WERI-Rb-1 (cell line): ENCODE measurements at regions not wholly inside any gene's neighbourhood (a gene's known extent, or its start where the extent isn't known, plus 50 kb on each side); places are given as distances from the start of the nearest gene placed in this dataset.

Experiments used
- DNase-seq: peaks from one replicate; pipeline ENCODE4 v3.0.0-alpha.2; 2020
- H3K27ac ChIP-seq: fragments of 250-450 bp; sonication (Bioruptor Pico); 2 replicates; pipeline ENCODE4 v1.5.1; 2020; ENCODE audit warnings: mild to moderate bottlenecking, moderate library complexity
- H3K27me3 ChIP-seq: fragments of 250-450 bp; sonication (Bioruptor Pico); 2 replicates; pipeline ENCODE4 v1.5.1; 2021; ENCODE audit warnings: mild to moderate bottlenecking, low read depth, moderate library complexity; ENCODE audit not compliant: insufficient read depth, severe bottlenecking
- H3K36me3 ChIP-seq: fragments of 250-450 bp; sonication (Bioruptor Pico); 2 replicates; pipeline ENCODE4 v1.5.1; 2020; ENCODE audit warnings: mild to moderate bottlenecking, moderate library complexity
- H3K4me3 ChIP-seq: 2 replicates; pipeline ENCODE4 v1.5.1; 2011; ENCODE audit warnings: low read depth, mild to moderate bottlenecking, control low read depth, low read length
- H3K9me3 ChIP-seq: fragments of 250-450 bp; sonication (Bioruptor Pico); 2 replicates; pipeline ENCODE4 v1.5.1; 2021; ENCODE audit warnings: mild to moderate bottlenecking, moderate library complexity; ENCODE audit not compliant: severe bottlenecking
- CTCF ChIP-seq: IDR thresholded peaks from 2 replicates; pipeline ENCODE4 v1.5.1; 2011; ENCODE audit warnings: low read depth, mild to moderate bottlenecking, control low read depth, inconsistent platforms, low read length

- no peaks in the 10 kb centered on the region for H3K9me3 ChIP-seq
- peak; percentile 89 for TF ChIP-seq CTCF
- no peak overlapping the region for H3K27ac ChIP-seq
- peaks cover 63% of the 10 kb centered on the region for H3K27me3 ChIP-seq
- H3K36me3 ChIP-seq: no peaks in the 10 kb centered on the region
- peak; percentile 66 for DNase-seq
- no peak overlapping the region for H3K4me3 ChIP-seq
Measured at GRCh38 chr3:118628704-118629341, 405.8 kb downstream of the IGSF11 start.

- H3K9me3 ChIP-seq: no peaks in the 10 kb centered on the region
- peaks cover 70% of the 10 kb centered on the region for H3K27me3 ChIP-seq
- H3K36me3 ChIP-seq: no peaks in the 10 kb centered on the region
- H3K4me3 ChIP-seq: no peak overlapping the region
- no peak for DNase-seq
- no peak for TF ChIP-seq CTCF
- no peak overlapping the region for H3K27ac ChIP-seq
Measured at GRCh38 chr3:118629821-118630220, 404.8 kb downstream of the IGSF11 start.

- H3K36me3 ChIP-seq: no peaks in the 10 kb centered on the region
- no peaks in the 10 kb centered on the region for H3K9me3 ChIP-seq
- no peak for TF ChIP-seq CTCF
- H3K27ac ChIP-seq: no peak overlapping the region
- H3K4me3 ChIP-seq: no peak overlapping the region
- no peak for DNase-seq
- peaks cover 57% of the 10 kb centered on the region for H3K27me3 ChIP-seq
Measured at GRCh38 chr3:118635711-118636110, 398.9 kb downstream of the IGSF11 start.

GRCh38 chr3:118636841-118637240, 397.8 kb downstream of the IGSF11 start:
- DNase-seq: no peak
- 0 out of 2 replicates have a peak, but pooled peaks have one; percentile 25 for TF ChIP-seq CTCF
- peaks cover 50% of the 10 kb centered on the region for H3K27me3 ChIP-seq
- no peaks in the 10 kb centered on the region for H3K36me3 ChIP-seq
- no peaks in the 10 kb centered on the region for H3K9me3 ChIP-seq
- H3K4me3 ChIP-seq: no peak overlapping the region
- H3K27ac ChIP-seq: no peak overlapping the region

- Histone ChIP-seq H3K9me3 (no peaks in the 10 kb centered on the region), H3K27me3 (peaks cover 49% of the 10 kb centered on the region), H3K4me3 (no peak overlapping the region), H3K27ac (no peak overlapping the region), H3K36me3 (no peaks in the 10 kb centered on the region)
- no peak for DNase-seq
- TF ChIP-seq CTCF: no peak
Measured at GRCh38 chr3:118637846-118638245, 396.8 kb downstream of the IGSF11 start.

GRCh38 chr3:118641608-118642007, 393.0 kb downstream of the IGSF11 start:
- DNase-seq: no peak
- Histone ChIP-seq H3K27ac (no peak overlapping the region), H3K9me3 (no peaks in the 10 kb centered on the region), H3K36me3 (no peaks in the 10 kb centered on the region), H3K27me3 (peaks cover 46% of the 10 kb centered on the region), H3K4me3 (no peak overlapping the region)
- TF ChIP-seq CTCF: no peak
